HCT116 (cell line): ENCODE measurements at regions not wholly inside any gene's neighbourhood (a gene's known extent, or its start where the extent isn't known, plus 50 kb on each side); places are given as distances from the start of the nearest gene placed in this dataset.

ENCODE experiments used
- ATAC-seq: fragments of 200-7000 bp; cut with Tn5 transposase; 2 replicates; pipeline ENCODE4 v1.9.1; 2020; ENCODE audit warnings: mild to moderate bottlenecking, moderate library complexity
- BruUV-seq: library from RNA; stranded (reverse); fragments of 400-500 nt; replicated peaks from 2 replicates; lab custom pipeline; 2021; lab: Mats Ljungman, UMichigan
- CTCF ChIA-PET: fragments of 300-600 bp; sonication (Branson Sonifier 250); formaldehyde crosslinking; loops from one replicate; lab custom pipeline; 2021; ENCODE audit warnings: antibody characterized with exemption; lab: Charles Lee
- POLR2A ChIA-PET: fragments of 300-600, 350-600 bp; sonication (Branson Sonifier 250); formaldehyde crosslinking; loops from one replicate; lab custom pipeline; 2021; ENCODE audit warnings: antibody characterized with exemption; lab: Charles Lee
- RAD21 ChIA-PET, 2 experiments: fragments of 300-600 bp; sonication (Branson Sonifier 250); formaldehyde crosslinking; loops; one replicate each; lab custom pipeline; 2023; ENCODE audit warnings: low total read pairs in 2 of 2; ENCODE audit not compliant: uncharacterized antibody in 2 of 2, unreplicated experiment in 2 of 2, low non-redundant PET in 1 of 2; lab: Charles Lee
- DNase-seq: peaks from one replicate; pipeline ENCODE4 v3.0.0-alpha.2; 2010; ENCODE audit warnings: low read depth, low spot score
- H2AFZ ChIP-seq: fragments of 200-600 bp; shearing (Covaris generic), sonication (generic); 2 replicates; pipeline ENCODE4 v1.6.1; 2017; ENCODE audit warnings: low read depth, mixed run types, mixed read lengths, antibody characterized with exemption, low read length; ENCODE audit not compliant: poor library complexity, severe bottlenecking
- H3K27ac ChIP-seq: 2 replicates; pipeline ENCODE4 v1.5.1; 2012; ENCODE audit warnings: low read depth, low read length
- H3K27me3 ChIP-seq: fragments of 200-600 bp; sonication (generic); 2 replicates; pipeline ENCODE4 v1.6.1; 2016; ENCODE audit warnings: mixed run types, low read length, mixed read lengths; ENCODE audit not compliant: insufficient read depth
- H3K36me3 ChIP-seq, 2 experiments: fragments of 200-500 bp in 1 of 2; fragments of 200-600 bp in 1 of 2; sonication (Bioruptor generic) in 1 of 2; sonication (generic) in 1 of 2; 2 replicates each; pipeline versions ENCODE4 v1.5.1 to v1.6.1; 2014 to 2016; ENCODE audit warnings: low read length in 2 of 2, inconsistent platforms in 1 of 2, mixed read lengths in 1 of 2, mixed run types in 1 of 2; ENCODE audit not compliant: insufficient read depth in 2 of 2, control insufficient read depth in 1 of 2
- H3K4me1 ChIP-seq, 2 experiments: fragments of 200-600 bp in 1 of 2; sonication (generic) in 1 of 2; 2 replicates each; pipeline versions ENCODE4 v1.5.1 to v1.6.1; 2012 to 2017; ENCODE audit warnings: low read length in 2 of 2, inconsistent platforms in 1 of 2, mild to moderate bottlenecking in 1 of 2, mixed read lengths in 1 of 2, mixed run types in 1 of 2, moderate library complexity in 1 of 2; ENCODE audit not compliant: insufficient read depth in 2 of 2, control insufficient read depth in 1 of 2
- H3K4me2 ChIP-seq: fragments of 200-600 bp; sonication (generic); 2 replicates; pipeline ENCODE4 v1.6.1; 2017; ENCODE audit warnings: mixed run types, low read length, mixed read lengths
- H3K4me3 ChIP-seq, 2 experiments: fragments of 200-600 bp in 1 of 2; sonication (generic) in 1 of 2; replicated peaks in 1 of 2; 2 replicates each; pipeline ENCODE4 v1.5.1; 2011 to 2016; ENCODE audit warnings: low read length in 2 of 2, control low read depth in 1 of 2, low read depth in 1 of 2, mild to moderate bottlenecking in 1 of 2, mixed read lengths in 1 of 2, mixed run types in 1 of 2
- H3K79me2 ChIP-seq: fragments of 200-600 bp; sonication (generic); 2 replicates; pipeline ENCODE4 v1.6.1; 2017; ENCODE audit warnings: mild to moderate bottlenecking, mixed run types, low read length, moderate library complexity, mixed read lengths; ENCODE audit not compliant: insufficient read depth
- H3K9ac ChIP-seq: fragments of 200-600 bp; sonication (generic); 2 replicates; pipeline ENCODE4 v1.6.1; 2016; ENCODE audit warnings: low read length, mixed read lengths
- H3K9me2 ChIP-seq: fragments of 200-600 bp; sonication (generic), shearing (Covaris generic); 2 replicates; pipeline ENCODE4 v1.6.1; 2017; ENCODE audit warnings: mixed run types, mild to moderate bottlenecking, moderate library complexity; ENCODE audit not compliant: insufficient read depth
- H3K9me3 ChIP-seq, 2 experiments: fragments of 200-500 bp in 1 of 2; fragments of 200-600 bp in 1 of 2; sonication (Bioruptor generic) in 1 of 2; sonication (generic) in 1 of 2; 2 replicates each; pipeline ENCODE4 v1.6.1; 2014 to 2017; ENCODE audit warnings: low read length in 2 of 2, mixed read lengths in 2 of 2, inconsistent platforms in 1 of 2, low read depth in 1 of 2, mild to moderate bottlenecking in 1 of 2, mixed run types in 1 of 2, moderate library complexity in 1 of 2; ENCODE audit not compliant: control insufficient read depth in 1 of 2, insufficient read depth in 1 of 2
- H4K20me1 ChIP-seq: fragments of 200-600 bp; sonication (generic), shearing (Covaris generic); 2 replicates; pipeline ENCODE4 v1.6.1; 2017; ENCODE audit warnings: mixed run types, mild to moderate bottlenecking, moderate library complexity; ENCODE audit not compliant: insufficient read depth
- CTCF ChIP-seq, 3 experiments: fragments of 200-600 bp in 1 of 3; sonication (generic) in 1 of 3; IDR thresholded peaks in 2 of 3; conservative IDR thresholded peaks in 1 of 3; 2 replicates each; pipeline ENCODE4 v1.5.1; 2012 to 2017; ENCODE audit warnings: low read depth in 2 of 3, low read length in 2 of 3, antibody characterized with exemption in 1 of 3, borderline replicate concordance in 1 of 3, control low read depth in 1 of 3, mild to moderate bottlenecking in 1 of 3, mixed read lengths in 1 of 3, mixed run types in 1 of 3, moderate library complexity in 1 of 3; ENCODE audit not compliant: insufficient read depth in 1 of 3
- EGR1 ChIP-seq: IDR thresholded peaks from 2 replicates; pipeline ENCODE4 v1.6.1; 2012; ENCODE audit warnings: low read depth
- FOSL1 ChIP-seq: IDR thresholded peaks from 2 replicates; pipeline ENCODE4 v1.6.1; 2012; ENCODE audit warnings: low read depth
- JUND ChIP-seq: IDR thresholded peaks from 2 replicates; pipeline ENCODE4 v1.6.1; 2012
- POLR2AphosphoS5 ChIP-seq: IDR thresholded peaks from 2 replicates; pipeline ENCODE4 v1.6.1; 2011; ENCODE audit warnings: mild to moderate bottlenecking, low read depth, low read length, moderate library complexity
- RAD21 ChIP-seq: IDR thresholded peaks from 2 replicates; pipeline ENCODE4 v1.6.1; 2012; ENCODE audit warnings: low read depth, mild to moderate bottlenecking
- REST ChIP-seq: IDR thresholded peaks from 2 replicates; pipeline ENCODE4 v1.6.1; 2012; ENCODE audit warnings: low read depth
- SRF ChIP-seq: IDR thresholded peaks from 2 replicates; pipeline ENCODE4 v1.6.1; 2012; ENCODE audit warnings: low read depth
- YY1 ChIP-seq: IDR thresholded peaks from 2 replicates; pipeline ENCODE4 v1.6.1; 2011; ENCODE audit warnings: low read length, low read depth, moderate library complexity, mild to moderate bottlenecking; ENCODE audit not compliant: insufficient replicate concordance; ENCODE audit errors: extremely low read depth
- ZBTB33 ChIP-seq: IDR thresholded peaks from 2 replicates; pipeline ENCODE4 v1.6.1; 2011; ENCODE audit warnings: mild to moderate bottlenecking, low read length, moderate library complexity; ENCODE audit not compliant: insufficient replicate concordance; ENCODE audit errors: extremely low read depth
- ZFX ChIP-seq: fragments of 450-650 bp; IDR thresholded peaks from 2 replicates; pipeline ENCODE4 v1.6.1; 2017
- ZNF274 ChIP-seq: fragments of 200-500 bp; sonication (Bioruptor generic); IDR thresholded peaks from 2 replicates; pipeline ENCODE4 v1.6.1; 2014; ENCODE audit warnings: mild to moderate bottlenecking, low read depth, low read length, inconsistent platforms
- intact Hi-C: fragments of 100-400 bp; cut with micrococcal nuclease; formaldehyde crosslinking; loops from 2 replicates; pipeline ENCODE4 v1.10.0; 2022
- TF ChIP-seq, protein P1 (sequence below): IDR thresholded peaks from 2 replicates; pipeline ENCODE4 v1.6.1; 2012

DNA sequence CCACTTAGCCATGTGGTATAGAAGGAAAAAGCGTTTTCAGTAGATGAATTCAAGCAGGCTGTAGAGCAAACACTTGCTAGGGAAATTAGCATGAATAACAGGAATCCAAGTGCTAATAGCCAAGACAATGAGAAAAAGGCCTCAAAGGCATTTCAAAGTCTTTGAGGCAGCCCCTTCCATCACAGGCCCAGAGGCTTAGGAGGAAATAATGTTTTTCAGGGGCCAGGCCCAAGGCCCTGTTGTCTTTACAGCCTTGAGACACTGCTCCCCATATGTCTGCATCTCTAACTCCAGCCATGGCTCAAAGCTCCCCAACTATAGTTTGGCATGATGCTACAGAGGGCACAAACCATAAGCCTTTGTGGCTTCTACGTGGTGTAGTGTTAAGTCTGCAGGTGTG, 563.5 kb downstream of the TAF11L14 start:
- ATAC-seq: no peak

More for the DNA sequence above, 563.5 kb downstream of the TAF11L14 start:
- Histone ChIP-seq H4K20me1 (no peaks in the 10 kb centered on the region), H3K4me1 (no peaks in the 10 kb centered on the region), H3K4me2 (no peak overlapping the region), H3K36me3 (no peaks in the 10 kb centered on the region), H3K79me2 (no peaks in the 10 kb centered on the region), H3K9ac (no peak overlapping the region), H3K27ac (no peak overlapping the region)
- ChIA-PET RAD21 (no interaction called here), POLR2A (no interaction called here)
- no peak for DNase-seq
- no peak for TF ChIP-seq SRF
- TF ChIP-seq JUND: no peak
- no peak for TF ChIP-seq EGR1
- no peak for TF ChIP-seq ZNF274
- no peak for TF ChIP-seq ZBTB33
- no peak for TF ChIP-seq POLR2AphosphoS5
- no peak for TF ChIP-seq YY1
- TF ChIP-seq FOSL1: no peak
- TF ChIP-seq RAD21: no peak
- TF ChIP-seq, protein P1, sequence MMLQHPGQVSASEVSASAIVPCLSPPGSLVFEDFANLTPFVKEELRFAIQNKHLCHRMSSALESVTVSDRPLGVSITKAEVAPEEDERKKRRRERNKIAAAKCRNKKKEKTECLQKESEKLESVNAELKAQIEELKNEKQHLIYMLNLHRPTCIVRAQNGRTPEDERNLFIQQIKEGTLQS: no peak
- TF ChIP-seq CTCF (IDR thresholded peaks at IDR 0.05 in 2 of 3, conservative IDR thresholded peaks at IDR 0.05 in 1 of 3; ENCODE audit: borderline replicate concordance in 1 of 3, insufficient read depth in 1 of 3, low read depth in 2 of 3, low read length in 2 of 3): no peak
- no peak for TF ChIP-seq ZFX
- TF ChIP-seq REST: no peak
- TF ChIP-seq, all 23 proteins: peak for 0
- no peak overlapping the region for H3K4me3 ChIP-seq
- H3K27me3 ChIP-seq: no peaks in the 10 kb centered on the region
- BruUV-seq: no TSS peak
- intact Hi-C loops: no loop called here
- peaks cover 10 to 25% of the 10 kb centered on the region in 2 experiments; a peak in 2 of 4 replicates for H3K9me3 ChIP-seq
- no peak overlapping the region for H2AFZ ChIP-seq
- no peaks in the 10 kb centered on the region for H3K9me2 ChIP-seq
- CTCF ChIA-PET: no interaction called here
